ENCODE measurements at regions not wholly inside any gene's neighbourhood (a gene's known extent, or its start where the extent isn't known, plus 50 kb on each side); places are given as distances from the start of the nearest gene placed in this dataset.
"Not testable (repeated sequence)": the region's sequence is repeated elsewhere in the genome, so short reads cannot be mapped to it uniquely, and the experiment has no call there.

GRCh38 chr7:50887061-50887460, 104.4 kb upstream of the GRB10 start:
- CTCF ChIA-PET: interaction anchor here (0.9 kb wide), 1 partner anchor 148 kb away, joined by 3 read pairs; no protein-coding TSS in a partner anchor
- FAIRE-seq; ATAC-seq; H3K9me3 ChIP-seq; H3K4me3 ChIP-seq; POLR2A ChIA-PET; H3K4me1 ChIP-seq; H3K27ac ChIP-seq; H3K4me2 ChIP-seq; DNase-seq (ENCODE audit: low read depth in 1 of 2, low spot score in 1 of 2): not testable (repeated sequence)
- 62% methylated on average over 6 of the region's 6 CpGs for WGBS (ENCODE audit: missing lambda C conversion rate)

GRCh38 chr7:50872437-50872836, 89.7 kb upstream of the GRB10 start:
- Histone ChIP-seq H3K27ac (peak overlapping the region in 1 of 2 experiments; percentile 30; a peak in 2 of 6 replicates), H3K9me3 (no peaks in the 10 kb centered on the region), H3K4me3 (no peak overlapping the region), H3K4me1 (peaks cover 26% of the 10 kb centered on the region), H3K4me2 (no peak overlapping the region)
- FAIRE-seq: no peak
- CTCF ChIA-PET: interaction anchor here (0.5 kb wide), 1 partner anchor 269 kb away, joined by 3 read pairs; no protein-coding TSS in a partner anchor
- no peak for ATAC-seq
- DNase-seq (ENCODE audit: low read depth in 1 of 2, low spot score in 1 of 2): no peak
- POLR2A ChIA-PET: no interaction called here
- 60% methylated on average over 1 of the region's 4 CpGs for WGBS (ENCODE audit: missing lambda C conversion rate)
- no peak for TF ChIP-seq CBX8 (IDR thresholded peaks at IDR 0.05)
- no peak for TF ChIP-seq RCOR1 (IDR thresholded peaks at IDR 0.05; ENCODE audit: low read depth, low read length)
- no peak for TF ChIP-seq FOSB (CRISPR knock-in tag; IDR thresholded peaks at IDR 0.05)
- TF ChIP-seq HDAC2 (IDR thresholded peaks at IDR 0.05): no peak
- TF ChIP-seq HOXB5 (CRISPR knock-in tag; IDR thresholded peaks at IDR 0.05): no peak
- no peak for TF ChIP-seq ATOH8 (CRISPR knock-in tag; IDR thresholded peaks at IDR 0.05; ENCODE audit: low read depth)
- TF ChIP-seq TFCP2L1 (CRISPR knock-in tag; IDR thresholded peaks at IDR 0.05): no peak
- no peak for TF ChIP-seq EHMT2 (IDR thresholded peaks at IDR 0.05; ENCODE audit: low read depth)
- no peak for TF ChIP-seq POLR2AphosphoS2 (conservative IDR thresholded peaks at IDR 0.05; ENCODE audit: low read length)
- TF ChIP-seq GATA3 (IDR thresholded peaks at IDR 0.05; ENCODE audit: borderline replicate concordance): no peak

GRCh38 chr7:50869108-50869725, 86.5 kb upstream of the GRB10 start:
- DNase-seq (ENCODE audit: low read depth in 1 of 2, low spot score in 1 of 2) (peak; percentile 55 to 68), FAIRE-seq (peak; percentile 56), ATAC-seq (peak; percentile 88 to 91)
- ChIA-PET CTCF (no interaction called here), POLR2A (interaction anchor here (1.6 kb wide), 1 partner anchor 76 kb away, joined by 4 read pairs; no protein-coding TSS in a partner anchor)
- Histone ChIP-seq H3K27ac (peak overlapping the region; percentile 72 to 89), H3K4me3 (0 out of 3 replicates have a peak overlapping the region, but pooled peaks have one; percentile 1), H3K4me2 (peak overlapping the region; percentile 63), H3K9me3 (no peaks in the 10 kb centered on the region), H3K4me1 (peaks cover 26% of the 10 kb centered on the region)
- 0 out of 2 replicates have a peak, but pooled peaks have one; percentile 23 for TF ChIP-seq FOSL2 (IDR thresholded peaks at IDR 0.05)
- peak; percentile 74 for TF ChIP-seq FOSL2 (CRISPR knock-in tag; IDR thresholded peaks at IDR 0.05)
- TF ChIP-seq MYC (IDR thresholded peaks at IDR 0.05; ENCODE audit: borderline replicate concordance, low read length): no peak
- no peak for TF ChIP-seq PHF8 (IDR thresholded peaks at IDR 0.05; ENCODE audit: borderline replicate concordance, low read depth)
- TF ChIP-seq USF2 (IDR thresholded peaks at IDR 0.05): peak; percentile 25; the same call in 1 of the 2 replicates
- no peak for TF ChIP-seq NFE2L2 (conservative IDR thresholded peaks at IDR 0.05; ENCODE audit: low read length)
- TF ChIP-seq SMC3 (IDR thresholded peaks at IDR 0.05): no peak
- TF ChIP-seq EHMT2 (IDR thresholded peaks at IDR 0.05; ENCODE audit: low read depth): no peak
- peak; percentile 38; the same call in 1 of the 2 replicates for TF ChIP-seq JUNB (IDR thresholded peaks at IDR 0.05)
- peak in 1 of 2 experiments; percentile 42; a peak in 2 of 5 replicates for TF ChIP-seq RAD21 (conservative IDR thresholded peaks at IDR 0.05 in 1 of 2, IDR thresholded peaks at IDR 0.05 in 1 of 2)
- no peak for TF ChIP-seq NR3C1 (IDR thresholded peaks at IDR 0.05)
- TF ChIP-seq CEBPB (IDR thresholded peaks at IDR 0.05): peak; percentile 53 to 65; a peak in 3 of 4 replicates
- TF ChIP-seq CBX8 (IDR thresholded peaks at IDR 0.05): no peak
- TF ChIP-seq MAFK (IDR thresholded peaks at IDR 0.05; ENCODE audit: partially characterized antibody): peak; percentile 20
- TF ChIP-seq JUN (IDR thresholded peaks at IDR 0.05): 0 out of 5 replicates have a peak, but pooled peaks of 1 of the 2 experiments have one; percentile 28
- peak in 1 of 2 experiments; percentile 41; a peak in 1 of 5 replicates for TF ChIP-seq EP300 (IDR thresholded peaks at IDR 0.05)
- no peak for TF ChIP-seq FOSB (CRISPR knock-in tag; IDR thresholded peaks at IDR 0.05)
- WGBS (ENCODE audit: missing lambda C conversion rate): 8% methylated on average over 5 of the region's 5 CpGs

Data from A549 (cell line).